Panc1 (cell line): ENCODE measurements at regions not wholly inside any gene's neighbourhood (a gene's known extent, or its start where the extent isn't known, plus 50 kb on each side); places are given as distances from the start of the nearest gene placed in this dataset.

Experiments
- CTCF ChIP-seq: fragments of 450-650 bp; IDR thresholded peaks from 2 replicates; pipeline ENCODE4 v1.5.1; 2017; ENCODE audit warnings: mild to moderate bottlenecking
- REST ChIP-seq, 2 experiments: IDR thresholded peaks; 2 replicates each; pipeline ENCODE4 v1.6.1; 2011 to 2012; ENCODE audit warnings: low read depth in 2 of 2, control low read depth in 1 of 2, low read length in 1 of 2, mild to moderate bottlenecking in 1 of 2, moderate library complexity in 1 of 2; ENCODE audit not compliant: insufficient read depth in 1 of 2

GRCh38 chr4:107187091-107187490, 151.0 kb upstream of the DKK2 start:
- TF ChIP-seq CTCF (no peak), REST (IDR thresholded peaks at IDR 0.05; ENCODE audit: insufficient read depth in 1 of 2, low read depth in 2 of 2, low read length in 1 of 2) (no peak)
